IMR-90 (cell line): ENCODE measurements at regions not wholly inside any gene's neighbourhood (a gene's known extent, or its start where the extent isn't known, plus 50 kb on each side); places are given as distances from the start of the nearest gene placed in this dataset.

Experiments used
- ATAC-seq: fragments of 200-7000 bp; cut with Tn5 transposase; 2 replicates; pipeline ENCODE4 v1.9.1; 2020; ENCODE audit warnings: low read depth, mild to moderate bottlenecking, moderate library complexity
- BruUV-seq: library from RNA; stranded (reverse); fragments of 400-500 nt; replicated peaks from 2 replicates; lab custom pipeline; 2021; lab: Mats Ljungman, UMichigan
- CTCF ChIA-PET: fragments of 300-600 bp; formaldehyde crosslinking; extraction: SDS; loops from one replicate; lab custom pipeline; 2021; ENCODE audit warnings: antibody characterized with exemption; lab: Yijun Ruan, JAX
- POLR2A ChIA-PET: fragments of 300-600 bp; sonication (Branson Sonifier 250); formaldehyde crosslinking; loops from one replicate; lab custom pipeline; 2022; ENCODE audit warnings: antibody characterized with exemption; ENCODE audit not compliant: unreplicated experiment; lab: Charles Lee
- DNase-seq: peaks from one replicate; pipeline ENCODE4 v3.0.0; 2013
- H2AFZ ChIP-seq: replicated peaks from 2 replicates; pipeline ENCODE3; 2013; ENCODE audit warnings: low read length, mild to moderate bottlenecking; ENCODE audit not compliant: poor library complexity
- H2AK5ac ChIP-seq: 2 replicates; pipeline ENCODE4 v1.6.1; 2013; ENCODE audit warnings: low read depth, low read length, inconsistent platforms
- H2AK9ac ChIP-seq: replicated peaks from 2 replicates; pipeline ENCODE3; 2013; ENCODE audit warnings: mild to moderate bottlenecking, low read depth, low read length, moderate library complexity; ENCODE audit not compliant: poor library complexity
- H2BK120ac ChIP-seq: 2 replicates; pipeline ENCODE4 v1.6.1; 2013; ENCODE audit warnings: low read depth, low read length, inconsistent platforms
- H2BK15ac ChIP-seq: 3 replicates; pipeline ENCODE4 v1.6.1; 2013; ENCODE audit warnings: low read depth, low read length, inconsistent platforms
- H2BK20ac ChIP-seq: 2 replicates; pipeline ENCODE4 v1.6.1; 2013; ENCODE audit warnings: low read depth, mild to moderate bottlenecking, inconsistent platforms, low read length, moderate library complexity
- H2BK5ac ChIP-seq: 2 replicates; pipeline ENCODE4 v1.6.1; 2013; ENCODE audit warnings: mild to moderate bottlenecking, low read depth, low read length, inconsistent platforms; ENCODE audit not compliant: poor library complexity, severe bottlenecking
- H3K14ac ChIP-seq: replicated peaks from 2 replicates; pipeline ENCODE4 v1.6.1; 2013; ENCODE audit warnings: low read depth, low read length, inconsistent platforms
- H3K18ac ChIP-seq: 2 replicates; pipeline ENCODE4 v1.6.1; 2013; ENCODE audit warnings: low read depth, low read length, control low read depth
- H3K23ac ChIP-seq: 2 replicates; pipeline ENCODE4 v1.6.1; 2013; ENCODE audit warnings: low read depth, low read length, inconsistent platforms
- H3K27ac ChIP-seq: 2 replicates; pipeline ENCODE4 v1.5.1; 2013; ENCODE audit warnings: mild to moderate bottlenecking, control low read depth, low read length; ENCODE audit not compliant: insufficient read depth
- H3K27me3 ChIP-seq: 2 replicates; pipeline ENCODE4 v1.6.1; 2013; ENCODE audit warnings: low read length; ENCODE audit not compliant: control insufficient read depth, insufficient read depth
- H3K36me3 ChIP-seq: 2 replicates; pipeline ENCODE4 v1.6.1; 2013; ENCODE audit warnings: low read length, mixed read lengths; ENCODE audit not compliant: control insufficient read depth, insufficient read depth
- H3K4ac ChIP-seq: 2 replicates; pipeline ENCODE4 v1.6.1; 2013; ENCODE audit warnings: low read depth, low read length, inconsistent platforms
- H3K4me1 ChIP-seq: 2 replicates; pipeline ENCODE4 v1.6.1; 2013; ENCODE audit warnings: low read length, mixed read lengths; ENCODE audit not compliant: control insufficient read depth, insufficient read depth
- H3K4me2 ChIP-seq: 2 replicates; pipeline ENCODE4 v1.6.1; 2013; ENCODE audit warnings: low read depth, mild to moderate bottlenecking, control low read depth, low read length, moderate library complexity
- H3K4me3 ChIP-seq: 2 replicates; pipeline ENCODE4 v1.5.1; 2013; ENCODE audit warnings: low read depth, mild to moderate bottlenecking, control low read depth, low read length, moderate library complexity; ENCODE audit not compliant: insufficient read depth
- H3K56ac ChIP-seq: 2 replicates; pipeline ENCODE4 v1.6.1; 2013; ENCODE audit warnings: low read length, inconsistent platforms; ENCODE audit not compliant: insufficient read depth; ENCODE audit errors: extremely low read depth
- H3K79me1 ChIP-seq, 2 experiments: 2 replicates each; pipeline ENCODE4 v1.6.1; 2013; ENCODE audit warnings: low read length in 2 of 2, inconsistent platforms in 1 of 2, low read depth in 1 of 2
- H3K9ac ChIP-seq: 2 replicates; pipeline ENCODE4 v1.6.1; 2013; ENCODE audit warnings: low read depth, low read length, control low read depth
- H3K9me1 ChIP-seq: 2 replicates; pipeline ENCODE4 v1.6.1; 2013; ENCODE audit warnings: low read length, inconsistent platforms; ENCODE audit not compliant: insufficient read depth
- H3K9me3 ChIP-seq: 2 replicates; pipeline ENCODE4 v1.6.1; 2013; ENCODE audit warnings: low read length; ENCODE audit not compliant: control insufficient read depth, insufficient read depth
- H4K20me1 ChIP-seq: 2 replicates; pipeline ENCODE4 v1.6.1; 2013; ENCODE audit warnings: low read length, inconsistent platforms; ENCODE audit not compliant: insufficient read depth
- H4K5ac ChIP-seq: 2 replicates; pipeline ENCODE4 v1.6.1; 2013; ENCODE audit warnings: mild to moderate bottlenecking, low read depth, low read length, control low read depth
- H4K8ac ChIP-seq, 2 experiments: 2 replicates each; pipeline ENCODE4 v1.6.1; 2013; ENCODE audit warnings: low read depth in 2 of 2, low read length in 2 of 2, control low read depth in 1 of 2, inconsistent platforms in 1 of 2
- H4K91ac ChIP-seq: 2 replicates; pipeline ENCODE4 v1.6.1; 2013; ENCODE audit warnings: low read depth, low read length, inconsistent platforms; ENCODE audit not compliant: insufficient read depth
- CEBPB ChIP-seq: IDR thresholded peaks from 2 replicates; pipeline ENCODE4 v1.6.1; 2012; ENCODE audit warnings: low read depth, low read length, improper control_type of control experiment
- CHD1 ChIP-seq: IDR thresholded peaks from 2 replicates; pipeline ENCODE4 v1.6.1; 2012; ENCODE audit warnings: low read depth, low read length, improper control_type of control experiment
- FOS ChIP-seq: fragments of 150-350 bp; IDR thresholded peaks from 2 replicates; pipeline ENCODE4 v1.6.1; 2016; ENCODE audit warnings: low read depth, low read length
- MAFK ChIP-seq: IDR thresholded peaks from 2 replicates; pipeline ENCODE4 v1.6.1; 2012; ENCODE audit warnings: low read depth, low read length, improper control_type of control experiment
- MXI1 ChIP-seq: IDR thresholded peaks from 2 replicates; pipeline ENCODE4 v1.6.1; 2012; ENCODE audit warnings: low read depth, mild to moderate bottlenecking, low read length, moderate library complexity, borderline replicate concordance
- NFE2L2 ChIP-seq: fragments of 150-350 bp; IDR thresholded peaks from 2 replicates; pipeline ENCODE4 v1.6.1; 2016; ENCODE audit warnings: low read depth, mild to moderate bottlenecking, low read length
- RCOR1 ChIP-seq: IDR thresholded peaks from 2 replicates; pipeline ENCODE4 v1.6.1; 2012; ENCODE audit warnings: mild to moderate bottlenecking, low read length, improper control_type of control experiment; ENCODE audit not compliant: insufficient replicate concordance
- RFX5 ChIP-seq: IDR thresholded peaks from 2 replicates; pipeline ENCODE4 v1.8.0; 2012; ENCODE audit warnings: low read depth, mild to moderate bottlenecking, low read length, moderate library complexity
- SMC3 ChIP-seq: fragments of 150-350 bp; IDR thresholded peaks from 2 replicates; pipeline ENCODE4 v1.6.1; 2016; ENCODE audit warnings: low read depth, mild to moderate bottlenecking, antibody characterized with exemption, low read length, moderate library complexity
- WGBS, 2 experiments: methylation state at CpG; one replicate each; pipeline versions ENCODE4 v1.1.5 to v1.1.7; 2013; ENCODE audit warnings: missing lambda C conversion rate in 2 of 2; ENCODE audit not compliant: insufficient read length in 1 of 2; ENCODE audit errors: extremely low coverage in 2 of 2; 5-methylcytosine and 5-hydroxymethylcytosine counted together
- dilution Hi-C: fragments of 300-500 bp; cut with HindIII; formaldehyde crosslinking; loops from one replicate; pipeline ENCODE4 v1.14.3; 2018; ENCODE audit warnings: low sequenced_read_pairs; ENCODE audit not compliant: unreplicated experiment
- in situ Hi-C: fragments of 300-500 bp; cut with MboI; formaldehyde crosslinking; loops from 3 replicates; pipeline ENCODE4 v1.14.3; 2019; ENCODE audit warnings: low sequenced_read_pairs, inconsistent platforms, mixed read lengths
- intact Hi-C: fragments of 100-400 bp; cut with micrococcal nuclease; formaldehyde crosslinking; loops from 2 replicates; pipeline ENCODE4 v1.10.0; 2022
- TF ChIP-seq, protein P1 (sequence below): fragments of 150-350 bp; IDR thresholded peaks from 2 replicates; pipeline ENCODE4 v1.6.1; 2016; ENCODE audit warnings: low read depth, mild to moderate bottlenecking, low read length, moderate library complexity, borderline replicate concordance
- TF ChIP-seq, protein P2 (sequence below): fragments of 150-350 bp; IDR thresholded peaks from 2 replicates; pipeline ENCODE4 v1.6.1; 2017; ENCODE audit warnings: mild to moderate bottlenecking, antibody characterized with exemption, low read length, low read depth
- TF ChIP-seq, protein P3 (sequence below): conservative IDR thresholded peaks from 2 replicates; pipeline ENCODE4 v1.5.1; 2012; ENCODE audit warnings: mild to moderate bottlenecking, low read depth, low read length, improper control_type of control experiment

DNA sequence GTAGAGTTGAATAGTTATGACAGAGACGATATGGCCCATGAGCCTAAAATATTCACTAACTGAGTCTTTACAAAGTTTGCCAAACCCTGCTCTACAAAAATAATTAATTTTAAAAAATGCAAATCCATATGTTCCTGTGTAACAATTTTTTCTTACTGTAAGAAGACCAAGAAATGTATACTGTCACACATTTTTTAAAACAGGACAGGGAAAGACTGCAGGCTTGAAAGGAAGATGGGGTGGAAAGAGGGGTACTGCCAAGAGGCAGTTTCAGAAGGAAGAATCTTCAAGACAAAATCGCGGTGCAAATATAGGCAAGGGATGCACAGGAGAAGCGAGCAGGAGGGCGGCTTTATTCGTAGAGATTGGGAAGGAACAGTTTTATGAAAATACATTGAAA lies 115.7 kb upstream of the KLHL1 start:
- CTCF ChIA-PET, result no interaction called here
- no peak for ATAC-seq

More for the DNA sequence above, 115.7 kb upstream of the KLHL1 start:
- Histone ChIP-seq H3K36me3 (no peaks in the 10 kb centered on the region), H2AK5ac (no peak overlapping the region), H3K27me3 (no peaks in the 10 kb centered on the region), H2AFZ (no peak overlapping the region), H3K4ac (no peak overlapping the region), H3K9me1 (no peaks in the 10 kb centered on the region), H2BK15ac (no peak overlapping the region), H3K56ac (no peak overlapping the region), H4K5ac (no peak overlapping the region), H3K4me1 (no peaks in the 10 kb centered on the region), H3K14ac (no peak overlapping the region), H4K91ac (no peak overlapping the region), H3K23ac (no peak overlapping the region), H2AK9ac (no peak overlapping the region), H2BK5ac (no peak overlapping the region), H2BK120ac (no peak overlapping the region), H3K4me2 (no peak overlapping the region), H3K4me3 (no peak overlapping the region), H4K20me1 (no peaks in the 10 kb centered on the region), H4K8ac (no peak overlapping the region), H3K27ac (no peak overlapping the region), H3K9me3 (peaks cover 5% of the 10 kb centered on the region; the same call in 1 of the 2 replicates), H3K9ac (no peak overlapping the region), H2BK20ac (no peak overlapping the region), H3K18ac (no peak overlapping the region), H3K79me1 (no peaks in the 10 kb centered on the region)
- BruUV-seq, result no TSS peak
- dilution Hi-C loops (no loop called here), intact Hi-C loops (no loop called here), in situ Hi-C loops (no loop called here)
- TF ChIP-seq MAFK, result no peak
- TF ChIP-seq RCOR1, result no peak
- no peak for TF ChIP-seq SMC3
- no peak for TF ChIP-seq FOS
- no peak for TF ChIP-seq RFX5
- no peak for TF ChIP-seq MXI1
- TF ChIP-seq, protein P1, sequence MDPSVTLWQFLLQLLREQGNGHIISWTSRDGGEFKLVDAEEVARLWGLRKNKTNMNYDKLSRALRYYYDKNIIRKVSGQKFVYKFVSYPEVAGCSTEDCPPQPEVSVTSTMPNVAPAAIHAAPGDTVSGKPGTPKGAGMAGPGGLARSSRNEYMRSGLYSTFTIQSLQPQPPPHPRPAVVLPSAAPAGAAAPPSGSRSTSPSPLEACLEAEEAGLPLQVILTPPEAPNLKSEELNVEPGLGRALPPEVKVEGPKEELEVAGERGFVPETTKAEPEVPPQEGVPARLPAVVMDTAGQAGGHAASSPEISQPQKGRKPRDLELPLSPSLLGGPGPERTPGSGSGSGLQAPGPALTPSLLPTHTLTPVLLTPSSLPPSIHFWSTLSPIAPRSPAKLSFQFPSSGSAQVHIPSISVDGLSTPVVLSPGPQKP, result no peak
- TF ChIP-seq NFE2L2, result no peak
- TF ChIP-seq CHD1, result no peak
- TF ChIP-seq, protein P2, sequence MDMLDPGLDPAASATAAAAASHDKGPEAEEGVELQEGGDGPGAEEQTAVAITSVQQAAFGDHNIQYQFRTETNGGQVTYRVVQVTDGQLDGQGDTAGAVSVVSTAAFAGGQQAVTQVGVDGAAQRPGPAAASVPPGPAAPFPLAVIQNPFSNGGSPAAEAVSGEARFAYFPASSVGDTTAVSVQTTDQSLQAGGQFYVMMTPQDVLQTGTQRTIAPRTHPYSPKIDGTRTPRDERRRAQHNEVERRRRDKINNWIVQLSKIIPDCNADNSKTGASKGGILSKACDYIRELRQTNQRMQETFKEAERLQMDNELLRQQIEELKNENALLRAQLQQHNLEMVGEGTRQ, result no peak
- TF ChIP-seq, protein P3, sequence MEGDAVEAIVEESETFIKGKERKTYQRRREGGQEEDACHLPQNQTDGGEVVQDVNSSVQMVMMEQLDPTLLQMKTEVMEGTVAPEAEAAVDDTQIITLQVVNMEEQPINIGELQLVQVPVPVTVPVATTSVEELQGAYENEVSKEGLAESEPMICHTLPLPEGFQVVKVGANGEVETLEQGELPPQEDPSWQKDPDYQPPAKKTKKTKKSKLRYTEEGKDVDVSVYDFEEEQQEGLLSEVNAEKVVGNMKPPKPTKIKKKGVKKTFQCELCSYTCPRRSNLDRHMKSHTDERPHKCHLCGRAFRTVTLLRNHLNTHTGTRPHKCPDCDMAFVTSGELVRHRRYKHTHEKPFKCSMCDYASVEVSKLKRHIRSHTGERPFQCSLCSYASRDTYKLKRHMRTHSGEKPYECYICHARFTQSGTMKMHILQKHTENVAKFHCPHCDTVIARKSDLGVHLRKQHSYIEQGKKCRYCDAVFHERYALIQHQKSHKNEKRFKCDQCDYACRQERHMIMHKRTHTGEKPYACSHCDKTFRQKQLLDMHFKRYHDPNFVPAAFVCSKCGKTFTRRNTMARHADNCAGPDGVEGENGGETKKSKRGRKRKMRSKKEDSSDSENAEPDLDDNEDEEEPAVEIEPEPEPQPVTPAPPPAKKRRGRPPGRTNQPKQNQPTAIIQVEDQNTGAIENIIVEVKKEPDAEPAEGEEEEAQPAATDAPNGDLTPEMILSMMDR, result no peak
- TF ChIP-seq CEBPB, result no peak
- no peak for DNase-seq
- POLR2A ChIA-PET, result no interaction called here
- no CpG with 5 or more reads among the region's 6 CpGs for WGBS, 2 experiments
